Nephron (organoid): ENCODE measurements at regions not wholly inside any gene's neighbourhood (a gene's known extent, or its start where the extent isn't known, plus 50 kb on each side); places are given as distances from the start of the nearest gene placed in this dataset.

Experiments
- H3K27ac Mint-ChIP-seq, 3 experiments: 2 replicates each; pipeline ENCODE4 v1.8.0; 2020; ENCODE audit warnings: mixed read lengths in 3 of 3, mild to moderate bottlenecking in 2 of 3, moderate library complexity in 1 of 3
- H3K27me3 Mint-ChIP-seq: 2 replicates; pipeline ENCODE4 v1.8.0; 2021; ENCODE audit warnings: low read depth, mild to moderate bottlenecking, moderate library complexity, mixed read lengths
- H3K36me3 Mint-ChIP-seq: 2 replicates; pipeline ENCODE4 v1.8.0; 2020; ENCODE audit warnings: low read depth, mixed read lengths
- H3K4me1 Mint-ChIP-seq: 2 replicates; pipeline ENCODE4 v1.8.0; 2020; ENCODE audit warnings: mixed read lengths
- H3K4me3 Mint-ChIP-seq, 3 experiments: 2 replicates each; pipeline ENCODE4 v1.8.0; 2020; ENCODE audit warnings: mild to moderate bottlenecking in 3 of 3, mixed read lengths in 3 of 3, moderate library complexity in 2 of 3
- H3K9me3 Mint-ChIP-seq: 2 replicates; pipeline ENCODE4 v1.8.0; 2020; ENCODE audit warnings: mixed read lengths
- TF ChIP-seq, protein P1 (sequence below), 3 experiments: fragments of 200-600 bp; sonication (generic); IDR thresholded peaks; one replicate each; pipeline ENCODE4 v1.5.0; 2021; ENCODE audit warnings: antibody characterized with exemption in 3 of 3; ENCODE audit not compliant: unreplicated experiment in 3 of 3

GRCh38 chr11:79940165-79940564, 499.3 kb upstream of the TENM4 start:
- Mint-ChIP-seq H3K27me3 (no peaks in the 10 kb centered on the region), H3K4me3 (no peak overlapping the region), H3K4me1 (peaks cover 11% of the 10 kb centered on the region), H3K27ac (no peak overlapping the region), H3K36me3 (no peaks in the 10 kb centered on the region), H3K9me3 (no peaks in the 10 kb centered on the region)
- TF ChIP-seq, protein P1, sequence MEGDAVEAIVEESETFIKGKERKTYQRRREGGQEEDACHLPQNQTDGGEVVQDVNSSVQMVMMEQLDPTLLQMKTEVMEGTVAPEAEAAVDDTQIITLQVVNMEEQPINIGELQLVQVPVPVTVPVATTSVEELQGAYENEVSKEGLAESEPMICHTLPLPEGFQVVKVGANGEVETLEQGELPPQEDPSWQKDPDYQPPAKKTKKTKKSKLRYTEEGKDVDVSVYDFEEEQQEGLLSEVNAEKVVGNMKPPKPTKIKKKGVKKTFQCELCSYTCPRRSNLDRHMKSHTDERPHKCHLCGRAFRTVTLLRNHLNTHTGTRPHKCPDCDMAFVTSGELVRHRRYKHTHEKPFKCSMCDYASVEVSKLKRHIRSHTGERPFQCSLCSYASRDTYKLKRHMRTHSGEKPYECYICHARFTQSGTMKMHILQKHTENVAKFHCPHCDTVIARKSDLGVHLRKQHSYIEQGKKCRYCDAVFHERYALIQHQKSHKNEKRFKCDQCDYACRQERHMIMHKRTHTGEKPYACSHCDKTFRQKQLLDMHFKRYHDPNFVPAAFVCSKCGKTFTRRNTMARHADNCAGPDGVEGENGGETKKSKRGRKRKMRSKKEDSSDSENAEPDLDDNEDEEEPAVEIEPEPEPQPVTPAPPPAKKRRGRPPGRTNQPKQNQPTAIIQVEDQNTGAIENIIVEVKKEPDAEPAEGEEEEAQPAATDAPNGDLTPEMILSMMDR (IDR thresholded peaks at IDR 0.05; ENCODE audit: unreplicated experiment in 3 of 3): no peak

DNA sequence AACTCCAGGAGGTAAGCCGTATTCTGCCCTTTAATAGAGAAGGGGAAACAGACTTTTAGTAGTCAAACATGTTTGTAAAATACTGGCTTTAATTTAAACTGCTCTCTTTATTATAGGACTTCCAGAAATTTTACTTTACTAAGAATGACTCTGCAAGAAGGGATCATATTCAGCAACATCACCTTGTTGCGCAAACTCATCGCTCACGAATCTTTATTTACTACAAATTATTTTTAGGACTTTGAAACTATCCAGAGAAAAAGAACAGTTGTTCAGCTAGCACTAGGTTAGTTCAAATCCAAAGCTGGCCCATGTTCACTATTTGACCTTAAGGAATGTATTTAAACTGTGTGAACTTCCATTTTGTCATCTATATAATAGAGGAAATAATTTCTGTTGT, 498.3 kb upstream of the TENM4 start:
- TF ChIP-seq, protein P1 (IDR thresholded peaks at IDR 0.05; ENCODE audit: unreplicated experiment in 3 of 3): no peak
- no peak overlapping the region for H3K27ac Mint-ChIP-seq
- peaks cover 11% of the 10 kb centered on the region for H3K4me1 Mint-ChIP-seq
- H3K4me3 Mint-ChIP-seq: no peak overlapping the region
- H3K27me3 Mint-ChIP-seq: no peaks in the 10 kb centered on the region
- no peaks in the 10 kb centered on the region for H3K36me3 Mint-ChIP-seq
- no peaks in the 10 kb centered on the region for H3K9me3 Mint-ChIP-seq

DNA sequence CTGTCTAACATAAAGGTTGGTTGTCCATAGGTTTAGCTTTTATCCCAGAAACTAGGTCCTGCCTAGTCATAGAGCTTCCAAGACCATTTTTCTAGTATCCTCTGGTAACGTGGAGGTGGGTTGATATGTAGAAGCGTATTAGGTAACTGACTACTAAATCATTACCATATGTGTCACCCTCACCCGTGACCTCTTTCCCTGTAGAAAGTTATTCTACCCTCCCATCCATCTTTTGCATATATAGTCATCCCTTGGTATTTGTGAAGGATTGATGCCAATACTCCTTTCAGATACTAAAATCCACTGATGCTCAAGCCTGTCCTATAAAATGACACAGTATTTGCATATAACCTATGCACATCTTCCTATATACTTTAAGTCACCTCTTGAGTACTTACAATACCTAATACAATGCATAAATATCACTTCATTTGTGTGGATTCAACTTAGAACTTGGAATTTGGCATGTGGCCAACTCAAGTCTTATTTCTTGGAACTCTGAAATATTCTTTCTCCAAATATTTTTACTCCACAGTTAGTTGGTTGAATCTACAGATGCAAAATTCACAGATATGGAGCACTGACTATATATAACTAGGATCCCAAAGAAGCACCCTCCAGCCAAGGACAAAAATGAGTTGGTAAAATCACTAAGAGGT, 497.0 kb upstream of the TENM4 start:
- no peak overlapping the region for H3K4me3 Mint-ChIP-seq
- TF ChIP-seq, protein P1 (IDR thresholded peaks at IDR 0.05; ENCODE audit: unreplicated experiment in 3 of 3): no peak
- H3K27me3 Mint-ChIP-seq: no peaks in the 10 kb centered on the region
- H3K9me3 Mint-ChIP-seq: no peaks in the 10 kb centered on the region
- H3K27ac Mint-ChIP-seq: no peak overlapping the region
- peaks cover 11% of the 10 kb centered on the region for H3K4me1 Mint-ChIP-seq
- H3K36me3 Mint-ChIP-seq: no peaks in the 10 kb centered on the region

DNA sequence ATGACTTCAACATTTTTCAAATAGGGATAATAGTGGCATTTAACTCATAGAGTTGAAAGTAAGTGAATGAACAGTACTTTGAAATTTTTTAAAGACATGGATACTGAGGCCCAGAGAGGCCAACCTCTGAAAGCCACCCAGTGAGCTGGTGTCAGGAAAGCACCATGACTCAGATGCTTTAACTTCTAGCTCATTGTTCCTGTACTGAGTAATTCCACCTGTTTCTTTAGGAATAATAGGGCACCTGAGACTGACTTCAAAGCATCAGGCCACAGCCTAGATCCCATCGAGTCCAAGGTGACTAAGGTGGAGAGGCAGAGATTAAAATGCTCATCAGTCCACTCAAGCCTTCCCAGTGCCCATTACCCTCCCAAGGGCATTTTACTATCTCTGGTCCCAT, 491.8 kb upstream of the TENM4 start:
- TF ChIP-seq, protein P1 (IDR thresholded peaks at IDR 0.05; ENCODE audit: unreplicated experiment in 3 of 3): no peak
- Mint-ChIP-seq H3K4me3 (no peak overlapping the region), H3K27ac (no peak overlapping the region), H3K36me3 (no peaks in the 10 kb centered on the region), H3K4me1 (no peaks in the 10 kb centered on the region), H3K27me3 (no peaks in the 10 kb centered on the region), H3K9me3 (no peaks in the 10 kb centered on the region)

- Mint-ChIP-seq H3K9me3 (no peaks in the 10 kb centered on the region), H3K4me1 (no peaks in the 10 kb centered on the region), H3K27me3 (no peaks in the 10 kb centered on the region), H3K27ac (no peak overlapping the region), H3K4me3 (no peak overlapping the region), H3K36me3 (no peaks in the 10 kb centered on the region)
- TF ChIP-seq, protein P1 (IDR thresholded peaks at IDR 0.05; ENCODE audit: unreplicated experiment in 3 of 3): no peak
Measured at GRCh38 chr11:79931692-79932091, 490.9 kb upstream of the TENM4 start.

GRCh38 chr11:79926707-79927106, 485.9 kb upstream of the TENM4 start:
- no peaks in the 10 kb centered on the region for H3K27me3 Mint-ChIP-seq
- TF ChIP-seq, protein P1 (IDR thresholded peaks at IDR 0.05; ENCODE audit: unreplicated experiment in 3 of 3): no peak
- H3K9me3 Mint-ChIP-seq: no peaks in the 10 kb centered on the region
- H3K4me3 Mint-ChIP-seq: no peak overlapping the region
- H3K36me3 Mint-ChIP-seq: no peaks in the 10 kb centered on the region
- no peaks in the 10 kb centered on the region for H3K4me1 Mint-ChIP-seq
- no peak overlapping the region for H3K27ac Mint-ChIP-seq
